Activated naive CD8-positive, alpha-beta T cell treated with anti-CD3 and anti-CD28 coated beads, Interleukin-2, amount 10 ng/mL, durations not matched to agents 7 days and 5 days (primary cell): ENCODE measurements at regions not wholly inside any gene's neighbourhood (a gene's known extent, or its start where the extent isn't known, plus 50 kb on each side); places are given as distances from the start of the nearest gene placed in this dataset.

Experiments
- ATAC-seq: fragments of 150-1000 bp; cut with Tn5 transposase; one replicate; pipeline ENCODE4 v1.10.0; 2021; ENCODE audit warnings: low read depth, moderate library complexity
- POLR2A ChIA-PET: fragments of 350-600 bp; sonication (Branson Sonifier 250); formaldehyde crosslinking; loops from one replicate; lab custom pipeline; 2021; ENCODE audit warnings: antibody characterized with exemption; lab: Charles Lee
- DNase-seq: peaks from one replicate; pipeline ENCODE4 v3.0.0; 2021
- H3K27ac Mint-ChIP-seq: one replicate; pipeline ENCODE4 v1.8.0; 2022; ENCODE audit warnings: mild to moderate bottlenecking, mixed read lengths
- H3K27me3 Mint-ChIP-seq: one replicate; pipeline ENCODE4 v1.8.0; 2022; ENCODE audit warnings: mild to moderate bottlenecking, moderate library complexity, mixed read lengths
- H3K36me3 Mint-ChIP-seq: one replicate; pipeline ENCODE4 v1.8.0; 2021; ENCODE audit warnings: mild to moderate bottlenecking, mixed read lengths
- H3K4me1 Mint-ChIP-seq: one replicate; pipeline ENCODE4 v1.8.0; 2021; ENCODE audit warnings: mixed read lengths
- H3K4me3 Mint-ChIP-seq: one replicate; pipeline ENCODE4 v1.8.0; 2022; ENCODE audit warnings: mild to moderate bottlenecking, moderate library complexity, mixed read lengths
- H3K9me3 Mint-ChIP-seq: one replicate; pipeline ENCODE4 v1.8.0; 2021; ENCODE audit warnings: mixed read lengths

GRCh38 chr13:83538636-83539035 lies 343.6 kb downstream of the SLITRK1 start:
- DNase-seq (no peak), ATAC-seq (no peak)
- Mint-ChIP-seq H3K4me1 (no peaks in the 10 kb centered on the region), H3K9me3 (peaks cover 9% of the 10 kb centered on the region), H3K4me3 (no peak overlapping the region), H3K36me3 (no peaks in the 10 kb centered on the region), H3K27ac (no peak overlapping the region), H3K27me3 (no peaks in the 10 kb centered on the region)
- POLR2A ChIA-PET = no interaction called here

- Mint-ChIP-seq H3K36me3 (no peaks in the 10 kb centered on the region), H3K4me1 (no peaks in the 10 kb centered on the region), H3K27ac (no peak overlapping the region), H3K4me3 (no peak overlapping the region), H3K27me3 (no peaks in the 10 kb centered on the region), H3K9me3 (peaks cover 9% of the 10 kb centered on the region)
- POLR2A ChIA-PET = no interaction called here
- ATAC-seq (no peak), DNase-seq (no peak)
Measured at GRCh38 chr13:83536941-83537340, 345.3 kb downstream of the SLITRK1 start.

- no peak for DNase-seq
- Mint-ChIP-seq H3K27me3 (no peaks in the 10 kb centered on the region), H3K4me3 (no peak overlapping the region), H3K36me3 (no peaks in the 10 kb centered on the region), H3K9me3 (peaks cover 9% of the 10 kb centered on the region), H3K27ac (no peak overlapping the region), H3K4me1 (no peaks in the 10 kb centered on the region)
- POLR2A ChIA-PET = no interaction called here
- ATAC-seq = no peak
Measured at GRCh38 chr13:83536153-83536552, 346.1 kb downstream of the SLITRK1 start.

GRCh38 chr13:83532809-83533208 lies 349.5 kb downstream of the SLITRK1 start:
- Mint-ChIP-seq H3K27me3 (no peaks in the 10 kb centered on the region), H3K9me3 (peaks cover 4% of the 10 kb centered on the region), H3K27ac (no peak overlapping the region), H3K4me1 (no peaks in the 10 kb centered on the region), H3K36me3 (no peaks in the 10 kb centered on the region), H3K4me3 (no peak overlapping the region)
- no peak for DNase-seq
- POLR2A ChIA-PET = no interaction called here
- no peak for ATAC-seq

- no peak for ATAC-seq
Measured at GRCh38 chr13:83531022-83531421, 351.3 kb downstream of the SLITRK1 start.

GRCh38 chr13:83516781-83517180 lies 365.5 kb downstream of the SLITRK1 start:
- Mint-ChIP-seq H3K4me1 (no peaks in the 10 kb centered on the region), H3K36me3 (no peaks in the 10 kb centered on the region), H3K9me3 (peaks cover 4% of the 10 kb centered on the region), H3K27me3 (no peaks in the 10 kb centered on the region), H3K4me3 (no peak overlapping the region), H3K27ac (no peak overlapping the region)
- ATAC-seq (no peak), DNase-seq (no peak)
- POLR2A ChIA-PET = no interaction called here

More at GRCh38 chr13:83531022-83531421, 351.3 kb downstream of the SLITRK1 start:
- Mint-ChIP-seq H3K4me3 (no peak overlapping the region), H3K36me3 (no peaks in the 10 kb centered on the region), H3K27me3 (no peaks in the 10 kb centered on the region), H3K9me3 (peaks cover 4% of the 10 kb centered on the region), H3K4me1 (no peaks in the 10 kb centered on the region), H3K27ac (no peak overlapping the region)
- POLR2A ChIA-PET = no interaction called here
- no peak for DNase-seq

- no peak for ATAC-seq
- no peak overlapping the region for H3K27ac Mint-ChIP-seq
- H3K4me1 Mint-ChIP-seq = no peaks in the 10 kb centered on the region
- POLR2A ChIA-PET = no interaction called here
- H3K4me3 Mint-ChIP-seq = no peak overlapping the region
- no peak for DNase-seq
- peaks cover 4% of the 10 kb centered on the region for H3K9me3 Mint-ChIP-seq
- no peaks in the 10 kb centered on the region for H3K36me3 Mint-ChIP-seq
- no peaks in the 10 kb centered on the region for H3K27me3 Mint-ChIP-seq
Measured at GRCh38 chr13:83515268-83516015, 366.8 kb downstream of the SLITRK1 start.

GRCh38 chr13:83508771-83509301 lies 373.4 kb downstream of the SLITRK1 start:
- H3K27me3 Mint-ChIP-seq = no peaks in the 10 kb centered on the region
- no peak overlapping the region for H3K4me3 Mint-ChIP-seq
- H3K27ac Mint-ChIP-seq = no peak overlapping the region
- no peak for ATAC-seq
- H3K4me1 Mint-ChIP-seq = no peaks in the 10 kb centered on the region
- DNase-seq = no peak
- POLR2A ChIA-PET = no interaction called here
- no peaks in the 10 kb centered on the region for H3K9me3 Mint-ChIP-seq
- no peaks in the 10 kb centered on the region for H3K36me3 Mint-ChIP-seq

- no peaks in the 10 kb centered on the region for H3K36me3 Mint-ChIP-seq
- H3K27ac Mint-ChIP-seq = no peak overlapping the region
- POLR2A ChIA-PET = no interaction called here
- DNase-seq (no peak), ATAC-seq (no peak)
- H3K4me1 Mint-ChIP-seq = no peaks in the 10 kb centered on the region
- peaks cover 7% of the 10 kb centered on the region for H3K9me3 Mint-ChIP-seq
- no peak overlapping the region for H3K4me3 Mint-ChIP-seq
- no peaks in the 10 kb centered on the region for H3K27me3 Mint-ChIP-seq
Measured at GRCh38 chr13:83503424-83503823, 378.9 kb downstream of the SLITRK1 start.

GRCh38 chr13:83499286-83499685 lies 383.0 kb downstream of the SLITRK1 start:
- Mint-ChIP-seq H3K27me3 (no peaks in the 10 kb centered on the region), H3K9me3 (peaks cover 7% of the 10 kb centered on the region), H3K36me3 (no peaks in the 10 kb centered on the region), H3K4me1 (no peaks in the 10 kb centered on the region), H3K27ac (no peak overlapping the region), H3K4me3 (no peak overlapping the region)
- DNase-seq (no peak), ATAC-seq (no peak)
- POLR2A ChIA-PET = no interaction called here

- H3K27me3 Mint-ChIP-seq = no peaks in the 10 kb centered on the region
- DNase-seq (no peak), ATAC-seq (no peak)
- H3K4me3 Mint-ChIP-seq = no peak overlapping the region
- no peaks in the 10 kb centered on the region for H3K4me1 Mint-ChIP-seq
- POLR2A ChIA-PET = no interaction called here
- peaks cover 7% of the 10 kb centered on the region for H3K9me3 Mint-ChIP-seq
- no peaks in the 10 kb centered on the region for H3K36me3 Mint-ChIP-seq
- no peak overlapping the region for H3K27ac Mint-ChIP-seq
Measured at GRCh38 chr13:83498481-83499190, 383.6 kb downstream of the SLITRK1 start.

- H3K4me3 Mint-ChIP-seq = no peak overlapping the region
- ATAC-seq = no peak
- peaks cover 3% of the 10 kb centered on the region for H3K9me3 Mint-ChIP-seq
- H3K36me3 Mint-ChIP-seq = no peaks in the 10 kb centered on the region
- no peaks in the 10 kb centered on the region for H3K27me3 Mint-ChIP-seq
- H3K4me1 Mint-ChIP-seq = no peaks in the 10 kb centered on the region
- no peak for DNase-seq
- POLR2A ChIA-PET = no interaction called here
- no peak overlapping the region for H3K27ac Mint-ChIP-seq
Measured at GRCh38 chr13:83498045-83498444, 384.2 kb downstream of the SLITRK1 start.

GRCh38 chr13:83496501-83496900 lies 385.8 kb downstream of the SLITRK1 start:
- H3K9me3 Mint-ChIP-seq = no peaks in the 10 kb centered on the region
- H3K27ac Mint-ChIP-seq = no peak overlapping the region
- H3K4me3 Mint-ChIP-seq = no peak overlapping the region
- DNase-seq (no peak), ATAC-seq (no peak)
- H3K4me1 Mint-ChIP-seq = no peaks in the 10 kb centered on the region
- no peaks in the 10 kb centered on the region for H3K36me3 Mint-ChIP-seq
- POLR2A ChIA-PET = no interaction called here
- no peaks in the 10 kb centered on the region for H3K27me3 Mint-ChIP-seq

GRCh38 chr13:83485101-83485500 lies 397.2 kb downstream of the SLITRK1 start:
- ATAC-seq (no peak), DNase-seq (no peak)
- H3K4me1 Mint-ChIP-seq = no peaks in the 10 kb centered on the region
- H3K9me3 Mint-ChIP-seq = peaks cover 4% of the 10 kb centered on the region
- H3K4me3 Mint-ChIP-seq = no peak overlapping the region
- H3K27me3 Mint-ChIP-seq = no peaks in the 10 kb centered on the region
- H3K36me3 Mint-ChIP-seq = no peaks in the 10 kb centered on the region
- H3K27ac Mint-ChIP-seq = no peak overlapping the region
- POLR2A ChIA-PET = no interaction called here
